HepG2 (cell line): ENCODE measurements at regions not wholly inside any gene's neighbourhood (a gene's known extent, or its start where the extent isn't known, plus 50 kb on each side); places are given as distances from the start of the nearest gene placed in this dataset.

Experiments used
- ATAC-seq: fragments of 200-7000 bp; cut with Tn5 transposase; 3 replicates; pipeline ENCODE4 v1.9.1; 2020; ENCODE audit warnings: mild to moderate bottlenecking, moderate library complexity
- BruUV-seq: library from RNA; stranded (reverse); fragments of 400-500 nt; replicated peaks from 2 replicates; lab custom pipeline; 2021; lab: Mats Ljungman, UMichigan
- CTCF ChIA-PET: fragments of 300-600 bp; formaldehyde crosslinking; extraction: SDS; loops from one replicate; lab custom pipeline; 2021; ENCODE audit warnings: low total read pairs, inconsistent platforms, low intra/inter-chr PET ratio; lab: Yijun Ruan, JAX
- POLR2A ChIA-PET: fragments of 350-600 bp; sonication (Branson Sonifier 250); formaldehyde crosslinking; loops from one replicate; lab custom pipeline; 2020; ENCODE audit warnings: antibody characterized with exemption, inconsistent platforms; lab: Yijun Ruan, JAX
- DNase-seq: peaks from one replicate; pipeline ENCODE4 v3.0.0-alpha.2; 2015; ENCODE audit warnings: low spot score
- FAIRE-seq: peaks from 3 replicates; lab custom pipeline; 2011; peaks lifted over from hg19 to GRCh38; lab: Jason Lieb, UNC
- H2AFZ ChIP-seq: one replicate; pipeline ENCODE4 v1.6.1; 2011; ENCODE audit warnings: low read length, inconsistent platforms
- H3K27ac ChIP-seq: fragments of 300-600 bp; 3 replicates; pipeline ENCODE4 v1.8.0; 2011; ENCODE audit warnings: mixed run types, mild to moderate bottlenecking, mixed read lengths, low read length, inconsistent platforms; ENCODE audit not compliant: insufficient read depth; ENCODE audit errors: extremely low read length
- H3K27me3 ChIP-seq, 2 experiments: fragments of 200-600 bp in 1 of 2; 2 replicates in 1 of 2; 3 replicates in 1 of 2; pipeline versions ENCODE4 v1.6.0 to v1.8.0; 2011; ENCODE audit warnings: low read length in 2 of 2, mild to moderate bottlenecking in 2 of 2, moderate library complexity in 2 of 2, inconsistent platforms in 1 of 2; ENCODE audit not compliant: insufficient read depth in 2 of 2, control insufficient read depth in 1 of 2
- H3K36me3 ChIP-seq, 2 experiments: fragments of 200-600 bp in 1 of 2; replicated peaks in 1 of 2; 2 replicates in 1 of 2; 3 replicates in 1 of 2; pipeline versions ENCODE4 v1.5.1 to v1.8.0; 2011; ENCODE audit warnings: low read length in 2 of 2, inconsistent platforms in 1 of 2; ENCODE audit not compliant: insufficient read depth in 2 of 2, control insufficient read depth in 1 of 2
- H3K4me1 ChIP-seq: 2 replicates; pipeline ENCODE4 v1.5.1; 2012; ENCODE audit warnings: low read length, inconsistent platforms; ENCODE audit not compliant: insufficient read depth
- H3K4me2 ChIP-seq: 2 replicates; pipeline ENCODE4 v1.6.0; 2011; ENCODE audit warnings: low read depth, low read length, inconsistent platforms
- H3K4me3 ChIP-seq, 3 experiments: fragments of 200-600 bp in 1 of 3; sonication (generic), shearing (Covaris generic) in 1 of 3; replicated peaks in 1 of 3; 2 replicates each; pipeline ENCODE4 v1.5.1; 2011 to 2016; ENCODE audit warnings: low read length in 3 of 3, inconsistent platforms in 2 of 3, low read depth in 2 of 3, mild to moderate bottlenecking in 2 of 3, control low read depth in 1 of 3, mixed read lengths in 1 of 3; ENCODE audit not compliant: insufficient read depth in 1 of 3
- H3K79me2 ChIP-seq: one replicate; pipeline ENCODE4 v1.6.1; 2011; ENCODE audit warnings: low read length, inconsistent platforms; ENCODE audit not compliant: insufficient read depth
- H3K9ac ChIP-seq: 2 replicates; pipeline ENCODE4 v1.6.0; 2011; ENCODE audit warnings: mild to moderate bottlenecking, low read depth, low read length, inconsistent platforms; ENCODE audit not compliant: insufficient read depth
- H3K9me3 ChIP-seq: 2 replicates; pipeline ENCODE4 v1.5.1; 2012; ENCODE audit warnings: mild to moderate bottlenecking, low read length
- H4K20me1 ChIP-seq: 2 replicates; pipeline ENCODE4 v1.6.0; 2011; ENCODE audit warnings: inconsistent platforms, mild to moderate bottlenecking, low read length, moderate library complexity; ENCODE audit not compliant: insufficient read depth
- DNMT3B ChIP-seq: conservative IDR thresholded peaks from 2 replicates; pipeline ENCODE4 v1.6.1; 2016; ENCODE audit warnings: missing biosample characterization, control low read depth
- ERF ChIP-seq: IDR thresholded peaks from 2 replicates; pipeline ENCODE4 v1.6.1; 2018; ENCODE audit warnings: missing biosample characterization, missing genetic modification reagents
- GMEB2 ChIP-seq: IDR thresholded peaks from 2 replicates; pipeline ENCODE4 v1.6.1; 2016; ENCODE audit warnings: missing biosample characterization, missing genetic modification reagents, low read depth
- GPBP1L1 ChIP-seq: sonication (generic); formaldehyde crosslinking; IDR thresholded peaks from 2 replicates; pipeline ENCODE4 v1.5.0; 2020; ENCODE audit warnings: mild to moderate bottlenecking, missing genetic modification reagents
- SAFB2 ChIP-seq: sonication (generic); formaldehyde crosslinking; IDR thresholded peaks from 2 replicates; pipeline ENCODE4 v1.5.1; 2020; ENCODE audit warnings: missing genetic modification reagents, low read depth, mild to moderate bottlenecking, borderline replicate concordance
- U2AF2 ChIP-seq: fragments of 200-400 bp; formaldehyde crosslinking; IDR thresholded peaks from 2 replicates; pipeline ENCODE4 v1.6.1; 2017; ENCODE audit warnings: low read depth, mild to moderate bottlenecking, low read length
- ZBTB38 ChIP-seq: sonication (generic); formaldehyde crosslinking; IDR thresholded peaks from 2 replicates; pipeline ENCODE4 v1.5.1; 2020; ENCODE audit warnings: mild to moderate bottlenecking, missing genetic modification reagents
- ZBTB4 ChIP-seq: sonication (generic); formaldehyde crosslinking; IDR thresholded peaks from 2 replicates; pipeline ENCODE4 v1.4.0; 2020; ENCODE audit warnings: missing genetic modification reagents, mild to moderate bottlenecking, borderline replicate concordance
- ZMYM2 ChIP-seq: sonication (generic); formaldehyde crosslinking; IDR thresholded peaks from 2 replicates; pipeline ENCODE4 v1.8.0; 2022; ENCODE audit warnings: mild to moderate bottlenecking, missing genetic modification reagents
- ZNF101 ChIP-seq: sonication (generic); formaldehyde crosslinking; IDR thresholded peaks from 2 replicates; pipeline ENCODE4 v1.4.0; 2020; ENCODE audit warnings: mild to moderate bottlenecking, low read depth, missing genetic modification reagents, borderline replicate concordance
- ZNF230 ChIP-seq: sonication (generic); formaldehyde crosslinking; IDR thresholded peaks from 2 replicates; pipeline ENCODE4 v1.4.0; 2020; ENCODE audit warnings: mild to moderate bottlenecking, missing genetic modification reagents
- ZNF382 ChIP-seq: sonication (generic); formaldehyde crosslinking; IDR thresholded peaks from 2 replicates; pipeline ENCODE4 v1.5.0; 2020; ENCODE audit warnings: missing genetic modification reagents, mild to moderate bottlenecking, borderline replicate concordance
- ZNF451 ChIP-seq: sonication (generic); formaldehyde crosslinking; IDR thresholded peaks from 2 replicates; pipeline ENCODE4 v1.5.0; 2020; ENCODE audit warnings: mild to moderate bottlenecking, missing genetic modification reagents
- WGBS: methylation state at CpG from one replicate; pipeline ENCODE4 v1.1.6; 2017; ENCODE audit warnings: low lambda C conversion rate; 5-methylcytosine and 5-hydroxymethylcytosine counted together
- in situ Hi-C: cut with HindIII; loops from 2 replicates; pipeline ENCODE4 v1.10.0; 2017; ENCODE audit warnings: low pct_unique_long_range_greater_than_20kb; ENCODE audit not compliant: extremely low pct_ligation_motif_present
- intact Hi-C: fragments of 100-400 bp; cut with micrococcal nuclease; formaldehyde crosslinking; loops from one replicate; pipeline ENCODE4 v1.10.0; 2022; ENCODE audit not compliant: unreplicated experiment

- TF ChIP-seq ZBTB4 (CRISPR knock-in tag) (no peak), GPBP1L1 (CRISPR knock-in tag) (no peak)
- TF ChIP-seq, all 625 proteins: peak for 0
Measured at GRCh38 chr5:6112538-6112937, 265.8 kb downstream of the MED10 start (continued).

GRCh38 chr5:6112125-6112524 lies 266.2 kb downstream of the MED10 start:
- H3K9ac ChIP-seq: no peak overlapping the region
- in situ Hi-C loops: no loop called here
- no peaks in the 10 kb centered on the region for H3K36me3 ChIP-seq
- H3K79me2 ChIP-seq: no peaks in the 10 kb centered on the region
- 2% methylated on average over 3 of the region's 3 CpGs for WGBS
- no TSS peak for BruUV-seq
- H3K27ac ChIP-seq: no peak overlapping the region
- no peak overlapping the region for H3K4me3 ChIP-seq
- H3K4me1 ChIP-seq: no peaks in the 10 kb centered on the region
- ChIA-PET POLR2A (no interaction called here), CTCF (no interaction called here)
- ATAC-seq (no peak), DNase-seq (no peak), FAIRE-seq (no peak)
- peaks cover 0 to 10% of the 10 kb centered on the region in 2 experiments; a peak in 1 of 5 replicates for H3K27me3 ChIP-seq
- intact Hi-C loops: no loop called here
- H4K20me1 ChIP-seq: no peaks in the 10 kb centered on the region
- H3K9me3 ChIP-seq: no peaks in the 10 kb centered on the region
- no peak overlapping the region for H3K4me2 ChIP-seq
- TF ChIP-seq ZNF451 (CRISPR knock-in tag): no peak
- no peak for TF ChIP-seq DNMT3B (CRISPR knock-in tag)
- no peak for TF ChIP-seq ZNF382 (CRISPR knock-in tag)
- TF ChIP-seq ZBTB38 (CRISPR knock-in tag): no peak
- TF ChIP-seq ZNF230 (CRISPR knock-in tag): no peak
- TF ChIP-seq SAFB2 (CRISPR knock-in tag): no peak
- no peak for TF ChIP-seq GMEB2 (CRISPR knock-in tag)
- TF ChIP-seq ZMYM2 (CRISPR knock-in tag): no peak
- no peak for TF ChIP-seq U2AF2
- no peak for TF ChIP-seq ERF (CRISPR knock-in tag)
- TF ChIP-seq ZNF101 (CRISPR knock-in tag): no peak
- TF ChIP-seq, all 625 proteins: peak for 0
- H2AFZ ChIP-seq: no peak overlapping the region
